SK-N-MC (cell line): ENCODE measurements at regions not wholly inside any gene's neighbourhood (a gene's known extent, or its start where the extent isn't known, plus 50 kb on each side); places are given as distances from the start of the nearest gene placed in this dataset.

ENCODE experiments used
- DNase-seq: peaks from one replicate; pipeline ENCODE4 v3.0.0-alpha.2; 2011; ENCODE audit warnings: low read depth, low spot score
- H3K27ac ChIP-seq: fragments of 200-600 bp; sonication (generic); 2 replicates; pipeline ENCODE4 v1.5.1; 2016; ENCODE audit warnings: mixed run types
- H3K36me3 ChIP-seq: fragments of 200-600 bp; sonication (generic); 2 replicates; pipeline ENCODE4 v1.6.1; 2017; ENCODE audit warnings: antibody characterized with exemption, low read length, mixed read lengths; ENCODE audit not compliant: insufficient read depth
- H3K4me3 ChIP-seq: fragments of 200-600 bp; sonication (generic); 2 replicates; pipeline ENCODE4 v1.5.1; 2016
- H3K9ac ChIP-seq: fragments of 200-600 bp; sonication (generic); 2 replicates; pipeline ENCODE4 v1.8.0; 2017; ENCODE audit warnings: mixed run types, mixed read lengths; ENCODE audit not compliant: insufficient read length
- H3K9me3 ChIP-seq: fragments of 200-600 bp; sonication (generic); 2 replicates; pipeline ENCODE4 v1.6.1; 2017; ENCODE audit warnings: low read depth, mild to moderate bottlenecking, antibody characterized with exemption, low read length, moderate library complexity, mixed read lengths
- EZH2 ChIP-seq: fragments of 200-600 bp; sonication (generic); IDR thresholded peaks from one replicate; pipeline ENCODE4 v1.6.1; 2017; ENCODE audit warnings: antibody characterized with exemption
- FOXP2 ChIP-seq: optimal IDR thresholded peaks from 2 replicates; pipeline ENCODE3; 2011; ENCODE audit warnings: mild to moderate bottlenecking, moderate library complexity; ENCODE audit not compliant: insufficient read depth; ENCODE audit errors: extremely low read length, control extremely low read depth
- POLR2AphosphoS5 ChIP-seq: IDR thresholded peaks from 2 replicates; pipeline ENCODE4 v1.6.1; 2012; ENCODE audit warnings: mild to moderate bottlenecking, low read depth, low read length, borderline replicate concordance

GRCh38 chr12:16984484-16984883, 378.5 kb upstream of the LMO3 start:
- Histone ChIP-seq H3K9me3 (no peaks in the 10 kb centered on the region; the same call in 1 of the 2 replicates), H3K27ac (no peak overlapping the region), H3K36me3 (no peaks in the 10 kb centered on the region), H3K9ac (no peak overlapping the region), H3K4me3 (no peak overlapping the region)
- TF ChIP-seq EZH2 (no peak), FOXP2 (no peak), POLR2AphosphoS5 (no peak)
- DNase-seq: no peak

DNA sequence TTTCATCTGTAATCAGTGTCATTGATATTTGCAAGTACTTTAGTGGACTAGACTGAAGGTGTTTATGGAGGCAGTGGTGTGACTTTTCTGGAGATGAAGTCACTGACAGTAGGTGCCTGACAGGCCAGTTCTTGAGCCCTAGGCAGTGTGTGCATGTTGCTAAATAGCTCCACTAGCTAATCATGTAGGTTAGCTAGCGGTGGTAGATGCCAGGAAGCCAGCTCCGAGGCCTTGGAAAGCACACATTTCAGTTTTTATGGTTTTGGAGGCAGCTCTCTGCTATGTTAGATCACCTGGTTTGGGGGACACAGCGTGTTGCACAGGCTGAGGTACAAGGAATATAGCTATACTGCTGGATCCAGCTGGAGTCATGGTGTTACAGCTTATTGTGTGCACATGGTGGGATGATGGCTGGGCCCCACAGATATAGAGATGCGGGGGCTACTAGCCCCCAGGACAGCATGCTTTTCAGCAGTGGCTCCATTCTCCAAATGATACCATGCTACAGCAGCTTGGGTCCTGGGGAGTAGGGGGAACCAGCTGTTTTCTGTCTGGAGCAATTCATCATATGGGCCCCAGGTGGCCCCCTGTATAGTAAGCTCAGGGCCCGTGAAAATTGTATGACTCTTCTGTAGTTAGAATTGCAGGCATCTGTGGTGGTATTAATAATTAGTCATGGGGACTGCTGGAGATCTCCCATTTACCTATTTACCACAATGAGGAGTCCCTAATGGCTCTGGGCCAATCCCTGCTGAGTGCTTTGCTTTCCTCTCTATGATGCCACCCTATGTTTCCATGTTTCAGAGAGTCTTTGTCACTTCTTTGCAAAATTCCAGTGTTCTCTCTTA, 367.2 kb upstream of the LMO3 start:
- no peak overlapping the region for H3K9ac ChIP-seq
- H3K4me3 ChIP-seq: no peak overlapping the region
- peaks cover 5% of the 10 kb centered on the region; the same call in 1 of the 2 replicates for H3K9me3 ChIP-seq
- H3K36me3 ChIP-seq: no peaks in the 10 kb centered on the region
- H3K27ac ChIP-seq: no peak overlapping the region
- TF ChIP-seq FOXP2 (no peak), POLR2AphosphoS5 (no peak), EZH2 (no peak)
- no peak for DNase-seq

DNA sequence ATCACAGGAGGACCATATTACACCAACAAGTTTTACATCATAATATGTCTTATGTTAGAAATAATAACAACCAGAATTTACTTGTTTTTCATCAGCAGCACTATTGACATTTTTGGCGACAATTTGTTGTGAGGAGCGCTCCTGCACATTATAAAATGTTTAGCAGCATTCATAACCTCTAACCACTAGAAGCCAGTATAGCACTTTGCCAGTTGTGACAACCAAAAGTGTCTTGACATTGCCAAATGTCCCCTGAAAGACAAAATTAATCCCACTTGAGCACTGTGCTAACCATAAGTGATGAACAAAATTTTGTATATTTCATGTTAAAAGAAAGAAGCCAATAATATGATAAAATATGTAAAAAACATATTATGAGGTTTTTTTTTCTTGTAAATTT, 356.9 kb upstream of the LMO3 start:
- DNase-seq: no peak
- no peaks in the 10 kb centered on the region for H3K36me3 ChIP-seq
- no peaks in the 10 kb centered on the region for H3K9me3 ChIP-seq
- no peak overlapping the region for H3K9ac ChIP-seq
- H3K27ac ChIP-seq: no peak overlapping the region
- no peak overlapping the region for H3K4me3 ChIP-seq
- no peak for TF ChIP-seq POLR2AphosphoS5
- TF ChIP-seq EZH2: no peak
- no peak for TF ChIP-seq FOXP2

DNA sequence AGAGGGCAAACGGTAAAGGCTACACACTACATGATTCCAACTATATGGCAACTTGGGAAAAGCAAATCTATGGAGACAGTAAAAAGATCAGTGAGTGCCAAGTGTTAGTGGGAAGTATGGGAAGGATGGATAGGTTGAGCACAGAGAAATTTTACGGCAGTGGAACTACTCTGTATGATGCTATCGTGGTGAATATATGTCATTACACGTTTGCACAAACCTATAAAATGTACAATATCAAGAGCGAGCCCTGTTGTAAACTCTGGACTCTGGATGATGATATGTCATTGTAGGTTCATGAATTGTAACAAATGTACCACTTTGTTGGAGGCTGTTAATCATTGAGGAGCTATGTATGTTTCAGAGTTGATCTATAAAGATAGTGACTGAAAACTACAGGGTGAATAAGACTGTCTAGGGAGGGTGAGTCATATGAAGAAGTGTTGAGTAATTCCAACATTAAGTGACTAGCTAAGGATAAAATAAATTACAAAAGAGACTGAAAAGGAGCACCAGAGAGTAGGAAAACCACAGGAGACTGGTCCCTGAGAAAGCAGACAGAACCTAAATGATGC, 349.2 kb upstream of the LMO3 start:
- H3K9me3 ChIP-seq: no peaks in the 10 kb centered on the region
- H3K9ac ChIP-seq: no peak overlapping the region
- no peak overlapping the region for H3K4me3 ChIP-seq
- H3K36me3 ChIP-seq: no peaks in the 10 kb centered on the region
- TF ChIP-seq EZH2 (no peak), POLR2AphosphoS5 (no peak), FOXP2 (no peak)
- DNase-seq: no peak
- H3K27ac ChIP-seq: no peak overlapping the region

DNA sequence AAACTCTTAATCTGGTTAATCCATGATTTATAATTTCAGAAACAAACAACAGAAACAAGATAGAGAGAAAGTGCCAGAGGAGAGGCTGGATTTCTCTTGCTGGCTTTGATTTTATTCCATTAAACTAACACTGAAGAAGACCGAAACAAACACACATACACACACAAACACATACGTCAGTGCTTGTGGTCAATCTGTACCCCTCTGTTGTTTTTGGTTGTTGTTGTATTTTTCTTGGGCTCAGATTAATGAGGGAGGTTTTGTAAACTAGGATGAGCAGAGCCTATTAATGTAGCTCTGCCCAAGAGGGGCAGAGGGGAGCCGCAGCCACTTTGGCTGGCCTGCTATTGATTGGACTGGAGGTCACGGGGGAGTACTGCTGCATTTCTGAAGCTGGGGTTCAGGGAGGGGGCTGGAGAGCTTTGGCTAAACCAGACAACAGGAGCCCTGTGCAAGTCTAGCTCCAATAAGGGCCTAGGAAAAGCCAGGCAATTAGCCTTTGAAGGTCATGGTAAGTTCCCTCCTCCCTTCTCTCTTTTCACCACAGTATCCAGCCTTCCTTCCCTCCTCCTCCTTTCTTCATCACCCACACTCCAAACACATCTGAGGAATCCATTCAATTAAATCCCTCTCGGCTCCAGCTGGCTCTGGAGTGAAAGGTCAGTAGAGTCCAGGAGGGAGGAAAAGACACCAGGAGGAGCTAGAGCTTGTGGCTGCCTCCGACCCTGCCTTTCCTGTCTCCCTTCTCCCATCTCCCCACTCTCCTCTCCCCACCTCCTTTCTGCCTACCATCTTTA, 344.1 kb upstream of the LMO3 start:
- no peak overlapping the region for H3K4me3 ChIP-seq
- H3K27ac ChIP-seq: no peak overlapping the region
- TF ChIP-seq EZH2: no peak
- TF ChIP-seq FOXP2: no peak
- no peak for TF ChIP-seq POLR2AphosphoS5
- DNase-seq: no peak
- H3K9ac ChIP-seq: no peak overlapping the region
- no peaks in the 10 kb centered on the region for H3K9me3 ChIP-seq
- H3K36me3 ChIP-seq: no peaks in the 10 kb centered on the region

DNA sequence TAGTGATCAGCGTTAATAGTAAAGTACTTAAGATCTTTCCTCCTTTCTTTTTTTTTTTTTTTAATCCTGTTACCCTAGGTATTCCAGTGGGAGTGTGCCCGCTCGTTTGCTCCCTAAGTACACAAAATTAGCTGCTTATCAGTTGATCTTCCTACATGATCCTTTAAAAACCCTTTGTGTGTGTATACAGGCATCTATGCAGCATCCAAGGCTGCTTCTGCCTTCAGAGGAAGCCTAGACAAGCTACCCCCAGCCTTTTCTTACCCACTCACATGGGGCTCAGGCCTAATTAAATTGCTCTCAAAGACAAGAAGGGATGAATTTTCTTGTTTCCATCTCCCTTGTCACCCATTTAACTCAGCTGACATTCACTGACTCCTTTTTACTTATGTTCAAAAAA, 343.4 kb upstream of the LMO3 start:
- no peaks in the 10 kb centered on the region for H3K36me3 ChIP-seq
- no peaks in the 10 kb centered on the region for H3K9me3 ChIP-seq
- H3K27ac ChIP-seq: no peak overlapping the region
- no peak for TF ChIP-seq EZH2
- no peak for TF ChIP-seq FOXP2
- no peak for TF ChIP-seq POLR2AphosphoS5
- DNase-seq: no peak
- H3K9ac ChIP-seq: no peak overlapping the region
- H3K4me3 ChIP-seq: no peak overlapping the region

DNA sequence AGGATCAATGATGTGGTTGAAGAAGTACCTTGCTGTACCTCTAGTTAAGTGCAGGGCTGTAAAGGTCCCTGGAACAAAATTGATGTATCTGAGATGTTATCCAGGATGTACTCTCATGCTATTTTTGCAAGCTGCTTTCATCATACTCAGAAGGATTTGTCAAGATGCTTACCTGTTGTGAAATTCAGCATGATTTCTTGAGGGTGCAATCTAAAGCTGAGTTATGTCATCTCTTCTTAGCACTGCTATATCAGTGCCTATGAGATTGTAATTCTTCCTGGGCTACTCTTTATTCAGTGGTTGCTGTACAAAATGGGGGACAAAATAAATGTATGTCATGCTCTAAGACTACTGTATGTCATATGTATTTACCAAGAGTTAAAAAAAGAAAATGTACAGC, 340.7 kb upstream of the LMO3 start:
- Histone ChIP-seq H3K27ac (no peak overlapping the region), H3K9ac (no peak overlapping the region), H3K4me3 (no peak overlapping the region), H3K9me3 (no peaks in the 10 kb centered on the region), H3K36me3 (no peaks in the 10 kb centered on the region)
- DNase-seq: no peak
- TF ChIP-seq POLR2AphosphoS5 (no peak), FOXP2 (no peak), EZH2 (no peak)

DNA sequence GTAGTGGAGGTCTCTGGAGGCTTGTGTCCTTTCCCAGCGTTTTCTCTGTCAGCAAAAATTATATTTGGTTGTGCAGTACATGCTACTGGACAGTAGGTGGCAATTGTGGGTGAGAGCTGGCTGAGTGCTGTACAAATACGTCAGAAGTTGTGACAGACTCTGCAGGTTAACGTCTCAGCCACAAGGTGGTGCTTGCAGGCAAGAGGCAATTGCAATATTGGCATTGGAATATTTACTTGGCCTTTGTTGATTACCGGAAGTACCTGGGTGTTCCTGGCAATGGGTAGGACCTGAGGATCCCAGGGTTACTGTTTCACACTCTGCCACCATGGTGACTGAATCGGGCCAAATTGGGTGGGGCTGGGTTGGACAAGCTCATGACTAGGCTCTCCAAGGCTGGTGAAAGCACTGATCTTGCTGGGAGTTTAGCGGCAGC, 333.9 kb upstream of the LMO3 start:
- TF ChIP-seq FOXP2: no peak
- TF ChIP-seq EZH2: no peak
- no peak for TF ChIP-seq POLR2AphosphoS5
- Histone ChIP-seq H3K27ac (no peak overlapping the region), H3K36me3 (no peaks in the 10 kb centered on the region), H3K4me3 (no peak overlapping the region), H3K9me3 (no peaks in the 10 kb centered on the region; the same call in 1 of the 2 replicates), H3K9ac (no peak overlapping the region)
- DNase-seq: peak; percentile 66
